K562 (cell line): ENCODE measurements at regions not wholly inside any gene's neighbourhood (a gene's known extent, or its start where the extent isn't known, plus 50 kb on each side); places are given as distances from the start of the nearest gene placed in this dataset.

ENCODE experiments used
- ATAC-seq: fragments of 200-7000 bp; cut with Tn5 transposase; 3 replicates; pipeline ENCODE4 v1.9.1; 2020; ENCODE audit warnings: moderate library complexity
- BruUV-seq: library from RNA; stranded (reverse); fragments of 400-500 nt; replicated peaks from 2 replicates; lab custom pipeline; 2021; lab: Mats Ljungman, UMichigan
- CTCF ChIA-PET: fragments of 300-600 bp; formaldehyde crosslinking; extraction: SDS; loops from one replicate; lab custom pipeline; 2021; ENCODE audit warnings: low intra/inter-chr PET ratio; lab: Yijun Ruan, JAX
- POLR2A ChIA-PET: fragments of 300-600, 350-650 bp; sonication (Branson Sonifier 250); formaldehyde crosslinking; extraction: SDS; loops from one replicate; lab custom pipeline; 2021; ENCODE audit warnings: antibody characterized with exemption, inconsistent platforms; lab: Yijun Ruan, JAX
- DNase-seq, 4 experiments: peaks; one replicate each; pipeline versions ENCODE4 v3.0.0 to v3.0.0-alpha.2; 2011 to 2018; ENCODE audit warnings: low spot score in 3 of 4, mixed read lengths in 3 of 4; ENCODE audit errors: extremely low read depth in 1 of 4
- FAIRE-seq: peaks from 2 replicates; lab custom pipeline; 2011; peaks lifted over from hg19 to GRCh38; lab: Jason Lieb, UNC
- H2AFZ ChIP-seq: 2 replicates; pipeline ENCODE4 v1.6.0; 2011; ENCODE audit warnings: low read depth, low read length, control low read depth, inconsistent platforms
- H3K27ac ChIP-seq: fragments of 200-600 bp; 3 replicates; pipeline ENCODE4 v1.8.0; 2011; ENCODE audit warnings: low read depth, mild to moderate bottlenecking, control low read depth, inconsistent platforms, low read length, moderate library complexity, mixed read lengths; ENCODE audit errors: extremely low read depth
- H3K27me3 ChIP-seq, 2 experiments: fragments of 300-600 bp in 1 of 2; 2 replicates in 1 of 2; 3 replicates in 1 of 2; pipeline versions ENCODE4 v1.6.0 to v1.8.0; 2011; ENCODE audit warnings: inconsistent platforms in 2 of 2, low read length in 2 of 2, mild to moderate bottlenecking in 1 of 2, mixed read lengths in 1 of 2, moderate library complexity in 1 of 2; ENCODE audit not compliant: control insufficient read depth in 2 of 2, insufficient read depth in 2 of 2
- H3K36me3 ChIP-seq: fragments of 300-600 bp; 3 replicates; pipeline ENCODE4 v1.8.0; 2011; ENCODE audit warnings: mild to moderate bottlenecking, low read length, inconsistent platforms; ENCODE audit not compliant: control insufficient read depth, insufficient read depth
- H3K4me1 ChIP-seq, 2 experiments: fragments of 200-600 bp in 1 of 2; replicated peaks in 1 of 2; 2 replicates in 1 of 2; 3 replicates in 1 of 2; pipeline versions ENCODE4 v1.5.1 to v1.8.0; 2011; ENCODE audit warnings: inconsistent platforms in 2 of 2, low read length in 2 of 2, mild to moderate bottlenecking in 1 of 2, mixed read lengths in 1 of 2, moderate library complexity in 1 of 2; ENCODE audit not compliant: control insufficient read depth in 2 of 2, insufficient read depth in 2 of 2
- H3K4me2 ChIP-seq: 2 replicates; pipeline ENCODE4 v1.6.1; 2011; ENCODE audit warnings: low read length, control low read depth, inconsistent platforms, mixed read lengths; ENCODE audit not compliant: insufficient read depth
- H3K4me3 ChIP-seq: fragments of 200-600 bp; sonication (generic), shearing (Covaris generic); 2 replicates; pipeline ENCODE4 v1.5.1; 2016; ENCODE audit warnings: control low read depth, inconsistent platforms
- H3K79me2 ChIP-seq: fragments of 200-600 bp; 3 replicates; pipeline ENCODE4 v1.8.0; 2011; ENCODE audit warnings: low read length, inconsistent platforms; ENCODE audit not compliant: control insufficient read depth, insufficient read depth
- H3K9ac ChIP-seq, 2 experiments: 2 replicates each; pipeline versions ENCODE4 v1.6.0 to v1.6.1; 2011; ENCODE audit warnings: low read depth in 2 of 2, low read length in 2 of 2, control low read depth in 1 of 2, inconsistent platforms in 1 of 2, mild to moderate bottlenecking in 1 of 2, mixed read lengths in 1 of 2; ENCODE audit not compliant: insufficient read depth in 1 of 2
- H3K9me1 ChIP-seq: one replicate; pipeline ENCODE4 v1.6.0; 2011; ENCODE audit warnings: inconsistent platforms, mild to moderate bottlenecking, low read length, moderate library complexity; ENCODE audit not compliant: control insufficient read depth, insufficient read depth
- H3K9me3 ChIP-seq: replicated peaks from 2 replicates; pipeline ENCODE4 v1.5.1; 2011; ENCODE audit warnings: low read depth, low read length, inconsistent platforms; ENCODE audit not compliant: control insufficient read depth, insufficient read depth
- H4K20me1 ChIP-seq: replicated peaks from 2 replicates; pipeline ENCODE4 v1.6.1; 2011; ENCODE audit warnings: low read length, inconsistent platforms, mixed read lengths; ENCODE audit not compliant: control insufficient read depth, insufficient read depth
- CEBPG ChIP-seq, 3 experiments: fragments of 200-800 bp in 1 of 3; sonication (Bioruptor generic) in 1 of 3; sonication (generic) in 1 of 3; formaldehyde crosslinking in 1 of 3; IDR thresholded peaks in 2 of 3; conservative IDR thresholded peaks in 1 of 3; 2 replicates each; pipeline versions ENCODE4 v1.6.1 to v1.8.0; 2016 to 2022; ENCODE audit warnings: missing compliant biosample characterization in 2 of 3, missing genetic modification characterization in 2 of 3, mild to moderate bottlenecking in 1 of 3, missing genetic modification reagents in 1 of 3
- NCOA6 ChIP-seq: fragments of 450-650 bp; IDR thresholded peaks from 2 replicates; pipeline ENCODE4 v1.6.1; 2017; ENCODE audit warnings: mild to moderate bottlenecking
- NR4A1 ChIP-seq, 2 experiments: fragments of 250-450 bp in 1 of 2; fragments of 450-650 bp in 1 of 2; sonication (Bioruptor Pico) in 1 of 2; IDR thresholded peaks; 2 replicates each; pipeline versions ENCODE4 v1.4.0 to v1.6.1; 2016 to 2020; ENCODE audit warnings: mild to moderate bottlenecking in 2 of 2, missing compliant biosample characterization in 1 of 2, missing genetic modification characterization in 1 of 2, moderate library complexity in 1 of 2
- RBM25 ChIP-seq: fragments of 200-400 bp; formaldehyde crosslinking; IDR thresholded peaks from 2 replicates; pipeline ENCODE4 v1.6.1; 2018; ENCODE audit warnings: low read length, low read depth, moderate library complexity; ENCODE audit not compliant: severe bottlenecking
- RNF219 ChIP-seq: fragments of 250-450 bp; sonication (Bioruptor Pico); IDR thresholded peaks from 2 replicates; pipeline ENCODE4 v1.5.0; 2022; ENCODE audit warnings: mild to moderate bottlenecking
- THRB ChIP-seq: fragments of 450-650 bp; formaldehyde crosslinking; conservative IDR thresholded peaks from 2 replicates; pipeline ENCODE4 v1.4.0; 2022; ENCODE audit warnings: mild to moderate bottlenecking, missing genetic modification characterization
- ZNF124 ChIP-seq: sonication (generic); formaldehyde crosslinking; IDR thresholded peaks from 2 replicates; pipeline ENCODE4 v1.8.1; 2022; ENCODE audit warnings: missing genetic modification reagents
- ZNF23 ChIP-seq: fragments of 250-450 bp; sonication (Bioruptor Pico); IDR thresholded peaks from 2 replicates; pipeline ENCODE4 v1.4.0; 2020; ENCODE audit warnings: mild to moderate bottlenecking
- in situ Hi-C: fragments of 300-500 bp; cut with MboI; formaldehyde crosslinking; loops from 4 replicates; pipeline ENCODE4 v1.15.0; 2018; ENCODE audit warnings: inconsistent platforms, mixed read lengths
- intact Hi-C: fragments of 100-400 bp; cut with micrococcal nuclease; formaldehyde crosslinking; loops from 2 replicates; pipeline ENCODE4 v1.14.2; 2022

GRCh38 chr4:100246697-100247096, 56.4 kb upstream of the DDIT4L start:
- no peak for FAIRE-seq
- Histone ChIP-seq H4K20me1 (no peaks in the 10 kb centered on the region), H3K27ac (no peak overlapping the region), H3K4me1 (no peaks in the 10 kb centered on the region), H3K4me2 (no peak overlapping the region), H3K9ac (no peak overlapping the region), H3K36me3 (no peaks in the 10 kb centered on the region)
- in situ Hi-C loops (no loop called here), intact Hi-C loops (no loop called here)
- BruUV-seq, result no TSS peak
- POLR2A ChIA-PET, result no interaction called here
- no peak for TF ChIP-seq RNF219 (CRISPR knock-in tag)
- no peak for TF ChIP-seq CEBPG (CRISPR knock-in tag; IDR thresholded peaks at IDR 0.05)
- no peak for TF ChIP-seq CEBPG (tag; conservative IDR thresholded peaks at IDR 0.05 in 1 of 2, IDR thresholded peaks at IDR 0.05 in 1 of 2)
- no peak for TF ChIP-seq RBM25
- TF ChIP-seq ZNF23 (CRISPR knock-in tag), result no peak
- TF ChIP-seq ZNF124 (CRISPR knock-in tag), result no peak
- TF ChIP-seq NCOA6, result no peak
- no peak for TF ChIP-seq THRB (CRISPR knock-in tag)
- TF ChIP-seq NR4A1 (CRISPR knock-in tag; IDR thresholded peaks at IDR 0.05), result no peak
- no peak for TF ChIP-seq NR4A1 (tag; IDR thresholded peaks at IDR 0.05)
- TF ChIP-seq, all 486 proteins: peak for 0
- Histone ChIP-seq H3K9me3 (no peaks in the 10 kb centered on the region), H2AFZ (no peak overlapping the region), H3K79me2 (no peaks in the 10 kb centered on the region), H3K4me3 (no peak overlapping the region), H3K9me1 (no peaks in the 10 kb centered on the region), H3K27me3 (no peaks in the 10 kb centered on the region)
- no peak for ATAC-seq
- CTCF ChIA-PET, result no interaction called here
- no peak for DNase-seq
